ENCODE measurements at regions not wholly inside any gene's neighbourhood (a gene's known extent, or its start where the extent isn't known, plus 50 kb on each side); places are given as distances from the start of the nearest gene placed in this dataset.

DNA sequence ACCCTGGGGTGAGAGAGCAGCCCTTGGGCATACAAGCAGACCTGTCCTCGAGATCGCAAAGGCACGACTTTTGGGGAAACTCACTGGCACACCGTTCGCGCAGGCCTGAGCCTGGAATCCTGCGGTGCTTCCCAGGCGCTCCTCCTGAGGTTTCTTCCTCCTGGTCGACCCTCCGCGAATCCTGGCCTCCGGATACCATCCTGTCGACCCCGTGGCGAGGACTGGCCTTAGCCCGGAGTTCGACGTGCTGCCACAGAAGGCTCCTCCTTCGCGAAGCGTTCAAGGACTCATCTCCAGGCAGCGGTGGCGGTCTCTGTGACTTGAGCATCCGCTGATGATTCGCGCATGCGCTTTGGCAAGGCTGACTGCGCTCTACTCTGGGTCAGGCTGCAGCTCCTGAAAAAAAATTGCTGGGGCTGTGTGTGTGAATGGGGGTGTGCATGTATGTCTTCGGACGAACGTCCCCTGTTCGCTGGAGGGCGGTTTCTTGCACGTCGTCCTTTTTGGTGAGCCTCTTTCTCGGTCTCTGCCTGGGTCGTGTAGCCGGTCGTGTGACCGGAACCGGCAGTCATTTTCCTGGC, 64.4 kb upstream of the ZNF527 start:
- TF ChIP-seq POLR2A (IDR thresholded peaks at IDR 0.05): no peak
- TF ChIP-seq CTCF (IDR thresholded peaks at IDR 0.05 in 4 of 5, conservative IDR thresholded peaks at IDR 0.05 in 1 of 5): no peak

Data from gastrocnemius medialis (tissue), 4 donors.